Liver (tissue), 3 donors: ENCODE measurements at regions not wholly inside any gene's neighbourhood (a gene's known extent, or its start where the extent isn't known, plus 50 kb on each side); places are given as distances from the start of the nearest gene placed in this dataset.

Experiments
- EGR1 ChIP-seq, 2 donors: IDR thresholded peaks; 2 replicates each; pipeline ENCODE4 v1.6.1; 2016 to 2018; ENCODE audit warnings: antibody characterized with exemption in 2 of 2, low read depth in 2 of 2
- HNF4A ChIP-seq, 2 donors: conservative IDR thresholded peaks; 2 replicates each; pipeline ENCODE4 v1.6.1; 2016; ENCODE audit warnings: antibody characterized with exemption in 2 of 2, mild to moderate bottlenecking in 2 of 2
- RAD21 ChIP-seq, 2 donors: IDR thresholded peaks; 2 replicates each; pipeline ENCODE4 v1.6.1; 2016; ENCODE audit warnings: antibody characterized with exemption in 2 of 2, mild to moderate bottlenecking in 2 of 2
- SP1 ChIP-seq: IDR thresholded peaks from 2 replicates; pipeline ENCODE4 v1.6.1; 2018; ENCODE audit warnings: antibody characterized with exemption, mild to moderate bottlenecking
- TAF1 ChIP-seq: conservative IDR thresholded peaks from 2 replicates; pipeline ENCODE4 v1.6.1; 2016; ENCODE audit warnings: antibody characterized with exemption, mild to moderate bottlenecking
- YY1 ChIP-seq: IDR thresholded peaks from 2 replicates; pipeline ENCODE4 v1.6.1; 2016; ENCODE audit warnings: antibody characterized with exemption, mild to moderate bottlenecking
- TF ChIP-seq, protein P1 (sequence below): fragments of 150-350 bp; IDR thresholded peaks from 2 replicates; pipeline ENCODE4 v1.5.1; 2017; ENCODE audit warnings: improper control_type of control experiment, low read depth, low read length; ENCODE audit not compliant: missing input control
- TF ChIP-seq, protein P2 (sequence below): IDR thresholded peaks from 2 replicates; pipeline ENCODE4 v1.6.1; 2016; ENCODE audit warnings: antibody characterized with exemption, mild to moderate bottlenecking
- donor health status: healthy.
- donor health status: healthy.

DNA sequence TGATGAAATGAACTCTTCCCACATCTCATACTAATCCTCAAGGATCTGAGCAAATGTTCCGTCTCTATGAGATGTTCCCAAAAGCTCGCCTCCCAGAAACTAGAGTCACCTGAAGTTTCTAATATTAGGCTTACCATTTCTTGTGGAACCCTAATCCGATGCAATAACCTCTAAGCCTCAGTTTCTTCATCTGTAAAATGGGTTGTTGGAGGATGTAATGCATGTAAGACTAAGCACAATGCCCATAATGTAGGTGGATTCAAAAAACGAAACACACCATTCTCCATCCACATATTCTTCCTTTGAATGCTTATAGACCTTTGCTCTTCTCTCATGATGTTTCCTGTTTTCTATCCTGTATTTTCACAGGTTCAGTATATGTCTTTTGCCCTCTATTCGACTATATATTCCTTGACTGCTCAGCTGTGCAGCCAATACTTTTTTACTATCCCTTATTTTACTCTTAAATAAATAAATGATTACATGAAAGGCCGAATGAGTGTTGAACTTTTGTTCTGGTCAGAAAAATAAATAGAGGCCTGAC is 307.3 kb upstream of the G2E3 start:
- TF ChIP-seq, protein P1, sequence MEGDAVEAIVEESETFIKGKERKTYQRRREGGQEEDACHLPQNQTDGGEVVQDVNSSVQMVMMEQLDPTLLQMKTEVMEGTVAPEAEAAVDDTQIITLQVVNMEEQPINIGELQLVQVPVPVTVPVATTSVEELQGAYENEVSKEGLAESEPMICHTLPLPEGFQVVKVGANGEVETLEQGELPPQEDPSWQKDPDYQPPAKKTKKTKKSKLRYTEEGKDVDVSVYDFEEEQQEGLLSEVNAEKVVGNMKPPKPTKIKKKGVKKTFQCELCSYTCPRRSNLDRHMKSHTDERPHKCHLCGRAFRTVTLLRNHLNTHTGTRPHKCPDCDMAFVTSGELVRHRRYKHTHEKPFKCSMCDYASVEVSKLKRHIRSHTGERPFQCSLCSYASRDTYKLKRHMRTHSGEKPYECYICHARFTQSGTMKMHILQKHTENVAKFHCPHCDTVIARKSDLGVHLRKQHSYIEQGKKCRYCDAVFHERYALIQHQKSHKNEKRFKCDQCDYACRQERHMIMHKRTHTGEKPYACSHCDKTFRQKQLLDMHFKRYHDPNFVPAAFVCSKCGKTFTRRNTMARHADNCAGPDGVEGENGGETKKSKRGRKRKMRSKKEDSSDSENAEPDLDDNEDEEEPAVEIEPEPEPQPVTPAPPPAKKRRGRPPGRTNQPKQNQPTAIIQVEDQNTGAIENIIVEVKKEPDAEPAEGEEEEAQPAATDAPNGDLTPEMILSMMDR: no peak
- no peak for TF ChIP-seq EGR1 (IDR thresholded peaks at IDR 0.05; ENCODE audit: low read depth in 2 of 2)
- TF ChIP-seq YY1: no peak
- no peak for TF ChIP-seq RAD21 (IDR thresholded peaks at IDR 0.05)
- no peak for TF ChIP-seq HNF4A (conservative IDR thresholded peaks at IDR 0.05)
- TF ChIP-seq SP1: no peak
- TF ChIP-seq, protein P2, sequence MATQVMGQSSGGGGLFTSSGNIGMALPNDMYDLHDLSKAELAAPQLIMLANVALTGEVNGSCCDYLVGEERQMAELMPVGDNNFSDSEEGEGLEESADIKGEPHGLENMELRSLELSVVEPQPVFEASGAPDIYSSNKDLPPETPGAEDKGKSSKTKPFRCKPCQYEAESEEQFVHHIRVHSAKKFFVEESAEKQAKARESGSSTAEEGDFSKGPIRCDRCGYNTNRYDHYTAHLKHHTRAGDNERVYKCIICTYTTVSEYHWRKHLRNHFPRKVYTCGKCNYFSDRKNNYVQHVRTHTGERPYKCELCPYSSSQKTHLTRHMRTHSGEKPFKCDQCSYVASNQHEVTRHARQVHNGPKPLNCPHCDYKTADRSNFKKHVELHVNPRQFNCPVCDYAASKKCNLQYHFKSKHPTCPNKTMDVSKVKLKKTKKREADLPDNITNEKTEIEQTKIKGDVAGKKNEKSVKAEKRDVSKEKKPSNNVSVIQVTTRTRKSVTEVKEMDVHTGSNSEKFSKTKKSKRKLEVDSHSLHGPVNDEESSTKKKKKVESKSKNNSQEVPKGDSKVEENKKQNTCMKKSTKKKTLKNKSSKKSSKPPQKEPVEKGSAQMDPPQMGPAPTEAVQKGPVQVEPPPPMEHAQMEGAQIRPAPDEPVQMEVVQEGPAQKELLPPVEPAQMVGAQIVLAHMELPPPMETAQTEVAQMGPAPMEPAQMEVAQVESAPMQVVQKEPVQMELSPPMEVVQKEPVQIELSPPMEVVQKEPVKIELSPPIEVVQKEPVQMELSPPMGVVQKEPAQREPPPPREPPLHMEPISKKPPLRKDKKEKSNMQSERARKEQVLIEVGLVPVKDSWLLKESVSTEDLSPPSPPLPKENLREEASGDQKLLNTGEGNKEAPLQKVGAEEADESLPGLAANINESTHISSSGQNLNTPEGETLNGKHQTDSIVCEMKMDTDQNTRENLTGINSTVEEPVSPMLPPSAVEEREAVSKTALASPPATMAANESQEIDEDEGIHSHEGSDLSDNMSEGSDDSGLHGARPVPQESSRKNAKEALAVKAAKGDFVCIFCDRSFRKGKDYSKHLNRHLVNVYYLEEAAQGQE: no peak
- TF ChIP-seq TAF1: no peak
